HepG2 (cell line): ENCODE measurements at regions not wholly inside any gene's neighbourhood (a gene's known extent, or its start where the extent isn't known, plus 50 kb on each side); places are given as distances from the start of the nearest gene placed in this dataset.

Source experiments
- CBX5 ChIP-seq: sonication (generic); formaldehyde crosslinking; IDR thresholded peaks from 2 replicates; pipeline ENCODE4 v1.4.0; 2020; ENCODE audit warnings: missing genetic modification reagents, borderline replicate concordance
- ELF1 ChIP-seq: sonication (generic); formaldehyde crosslinking; IDR thresholded peaks from 2 replicates; pipeline ENCODE4 v1.4.0; 2020; ENCODE audit warnings: missing genetic modification reagents
- IKZF1 ChIP-seq: fragments of 450-650 bp; IDR thresholded peaks from 2 replicates; pipeline ENCODE4 v1.7.1; 2016
- KLF16 ChIP-seq, 2 experiments: sonication (generic) in 1 of 2; formaldehyde crosslinking in 1 of 2; IDR thresholded peaks; 2 replicates each; pipeline versions ENCODE4 v1.6.1 to v1.8.0; 2016 to 2023; ENCODE audit warnings: missing genetic modification reagents in 2 of 2, missing compliant biosample characterization in 1 of 2
- MBNL3 ChIP-seq: fragments of 250-450 bp; sonication (Bioruptor Pico); conservative IDR thresholded peaks from 2 replicates; pipeline ENCODE4 v1.8.0; 2022; ENCODE audit warnings: mild to moderate bottlenecking, inconsistent platforms
- MIER2 ChIP-seq: IDR thresholded peaks from 2 replicates; pipeline ENCODE4 v1.6.1; 2016; ENCODE audit warnings: missing biosample characterization, missing genetic modification reagents
- NFKB2 ChIP-seq: sonication (generic); formaldehyde crosslinking; IDR thresholded peaks from 2 replicates; pipeline ENCODE4 v1.4.0; 2020; ENCODE audit warnings: missing genetic modification reagents, borderline replicate concordance
- SAFB2 ChIP-seq: sonication (generic); formaldehyde crosslinking; IDR thresholded peaks from 2 replicates; pipeline ENCODE4 v1.5.1; 2020; ENCODE audit warnings: missing genetic modification reagents, low read depth, mild to moderate bottlenecking, borderline replicate concordance
- SIX4 ChIP-seq: sonication (generic); formaldehyde crosslinking; IDR thresholded peaks from 2 replicates; pipeline ENCODE4 v1.4.0; 2020; ENCODE audit warnings: missing genetic modification reagents
- TOPORS ChIP-seq: sonication (generic); formaldehyde crosslinking; IDR thresholded peaks from 2 replicates; pipeline ENCODE4 v1.8.0; 2023; ENCODE audit warnings: mild to moderate bottlenecking, missing genetic modification reagents
- ZBTB1 ChIP-seq: sonication (generic); formaldehyde crosslinking; IDR thresholded peaks from 2 replicates; pipeline ENCODE4 v1.4.0; 2020; ENCODE audit warnings: missing genetic modification reagents, borderline replicate concordance
- ZC3H4 ChIP-seq: sonication (generic); formaldehyde crosslinking; IDR thresholded peaks from 2 replicates; pipeline ENCODE4 v1.4.0; 2020; ENCODE audit warnings: missing genetic modification reagents, borderline replicate concordance
- ZFAT ChIP-seq: sonication (generic); formaldehyde crosslinking; conservative IDR thresholded peaks from 2 replicates; pipeline ENCODE4 v1.8.1; 2023; ENCODE audit warnings: missing genetic modification reagents, inconsistent platforms
- ZNF746 ChIP-seq: sonication (generic); formaldehyde crosslinking; IDR thresholded peaks from 2 replicates; pipeline ENCODE4 v1.8.0; 2022; ENCODE audit warnings: mild to moderate bottlenecking, missing genetic modification reagents
- ZNF792 ChIP-seq: IDR thresholded peaks from 2 replicates; pipeline ENCODE4 v1.6.1; 2016
- ZNF883 ChIP-seq: sonication (generic); formaldehyde crosslinking; IDR thresholded peaks from 2 replicates; pipeline ENCODE4 v1.5.1; 2020; ENCODE audit warnings: mild to moderate bottlenecking, missing genetic modification reagents; ENCODE audit errors: not compliant biosample characterization
- TF ChIP-seq, protein P1 (sequence below): sonication (generic); formaldehyde crosslinking; IDR thresholded peaks from 2 replicates; pipeline ENCODE4 v1.5.0; 2020; ENCODE audit warnings: mild to moderate bottlenecking, missing genetic modification reagents
- TF ChIP-seq, protein P2 (sequence below): sonication (generic); formaldehyde crosslinking; IDR thresholded peaks from 2 replicates; pipeline ENCODE4 v1.5.0; 2020; ENCODE audit warnings: mild to moderate bottlenecking, missing genetic modification reagents
- TF ChIP-seq, protein P3 (sequence below), 2 experiments: sonication (generic) in 1 of 2; formaldehyde crosslinking in 1 of 2; IDR thresholded peaks; 2 replicates each; pipeline versions ENCODE4 v1.4.0 to v1.6.1; 2016 to 2020; ENCODE audit warnings: borderline replicate concordance in 1 of 2, low read depth in 1 of 2, mild to moderate bottlenecking in 1 of 2, missing genetic modification reagents in 1 of 2

DNA sequence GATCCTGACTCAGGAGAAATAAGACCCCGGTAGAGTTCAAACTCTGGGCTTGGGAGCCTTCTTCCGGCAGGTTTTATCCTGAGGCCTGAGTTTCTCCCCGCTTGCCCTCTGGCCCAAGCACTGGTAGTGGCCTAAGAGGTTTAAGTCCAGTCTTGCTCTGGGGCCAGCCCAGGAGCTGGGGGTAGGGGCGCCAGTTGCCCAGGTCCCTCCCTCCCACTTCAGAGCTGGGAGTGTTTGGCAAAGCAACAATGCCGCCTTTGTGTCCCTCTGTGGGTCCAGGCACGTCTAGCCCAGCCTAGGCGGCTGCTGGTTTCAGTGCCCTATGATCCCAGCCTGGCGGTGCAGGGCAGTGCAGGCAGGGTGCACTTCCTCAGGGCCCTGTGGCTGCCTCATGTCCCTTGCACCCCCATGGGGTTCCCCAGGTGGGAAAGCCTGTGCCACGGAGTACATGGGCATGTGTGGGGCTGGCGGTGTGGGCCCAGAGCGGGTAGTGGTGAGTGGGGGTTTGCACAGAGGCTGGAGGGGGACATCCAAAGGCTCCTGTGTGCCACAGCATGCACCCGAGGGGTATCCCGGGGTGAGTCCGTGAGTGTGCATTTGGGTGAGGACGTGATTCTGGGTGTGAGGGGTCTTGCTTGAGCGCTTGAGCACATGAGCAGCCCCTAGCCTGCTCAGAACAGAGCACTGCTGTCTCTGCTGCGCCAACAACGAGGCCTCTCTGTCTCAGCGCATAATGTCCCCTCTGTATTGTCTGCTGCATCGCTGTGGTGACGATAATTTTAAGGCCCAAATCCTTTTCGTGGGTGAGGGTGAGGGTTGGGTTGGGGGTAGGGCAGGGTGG, 61.7 kb upstream of the PSD2 start (continued):
- TF ChIP-seq ZNF746 (CRISPR knock-in tag) = peak; percentile 90
- peak; percentile 71; the same call in 1 of the 2 replicates for TF ChIP-seq CBX5
- TF ChIP-seq, protein P1, sequence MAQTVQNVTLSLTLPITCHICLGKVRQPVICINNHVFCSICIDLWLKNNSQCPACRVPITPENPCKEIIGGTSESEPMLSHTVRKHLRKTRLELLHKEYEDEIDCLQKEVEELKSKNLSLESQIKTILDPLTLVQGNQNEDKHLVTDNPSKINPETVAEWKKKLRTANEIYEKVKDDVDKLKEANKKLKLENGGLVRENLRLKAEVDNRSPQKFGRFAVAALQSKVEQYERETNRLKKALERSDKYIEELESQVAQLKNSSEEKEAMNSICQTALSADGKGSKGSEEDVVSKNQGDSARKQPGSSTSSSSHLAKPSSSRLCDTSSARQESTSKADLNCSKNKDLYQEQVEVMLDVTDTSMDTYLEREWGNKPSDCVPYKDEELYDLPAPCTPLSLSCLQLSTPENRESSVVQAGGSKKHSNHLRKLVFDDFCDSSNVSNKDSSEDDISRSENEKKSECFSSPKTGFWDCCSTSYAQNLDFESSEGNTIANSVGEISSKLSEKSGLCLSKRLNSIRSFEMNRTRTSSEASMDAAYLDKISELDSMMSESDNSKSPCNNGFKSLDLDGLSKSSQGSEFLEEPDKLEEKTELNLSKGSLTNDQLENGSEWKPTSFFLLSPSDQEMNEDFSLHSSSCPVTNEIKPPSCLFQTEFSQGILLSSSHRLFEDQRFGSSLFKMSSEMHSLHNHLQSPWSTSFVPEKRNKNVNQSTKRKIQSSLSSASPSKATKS (CRISPR knock-in tag) = 0 out of 2 replicates have a peak, but pooled peaks have one; percentile 80
- TF ChIP-seq ZFAT = no peak
- no peak; the same call in 1 of the 2 replicates for TF ChIP-seq TOPORS (CRISPR knock-in tag)
- TF ChIP-seq KLF16 (CRISPR knock-in tag; IDR thresholded peaks at IDR 0.05) = no peak; a peak in 1 of 4 replicates
- TF ChIP-seq ELF1 (CRISPR knock-in tag) = no peak
- TF ChIP-seq, protein P2, sequence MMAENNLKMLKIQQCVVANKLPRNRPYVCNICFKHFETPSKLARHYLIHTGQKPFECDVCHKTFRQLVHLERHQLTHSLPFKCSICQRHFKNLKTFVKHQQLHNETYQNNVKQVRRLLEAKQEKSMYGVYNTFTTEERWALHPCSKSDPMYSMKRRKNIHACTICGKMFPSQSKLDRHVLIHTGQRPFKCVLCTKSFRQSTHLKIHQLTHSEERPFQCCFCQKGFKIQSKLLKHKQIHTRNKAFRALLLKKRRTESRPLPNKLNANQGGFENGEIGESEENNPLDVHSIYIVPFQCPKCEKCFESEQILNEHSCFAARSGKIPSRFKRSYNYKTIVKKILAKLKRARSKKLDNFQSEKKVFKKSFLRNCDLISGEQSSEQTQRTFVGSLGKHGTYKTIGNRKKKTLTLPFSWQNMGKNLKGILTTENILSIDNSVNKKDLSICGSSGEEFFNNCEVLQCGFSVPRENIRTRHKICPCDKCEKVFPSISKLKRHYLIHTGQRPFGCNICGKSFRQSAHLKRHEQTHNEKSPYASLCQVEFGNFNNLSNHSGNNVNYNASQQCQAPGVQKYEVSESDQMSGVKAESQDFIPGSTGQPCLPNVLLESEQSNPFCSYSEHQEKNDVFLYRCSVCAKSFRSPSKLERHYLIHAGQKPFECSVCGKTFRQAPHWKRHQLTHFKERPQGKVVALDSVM = peak; percentile 74
- peak; percentile 73; the same call in 1 of the 2 replicates for TF ChIP-seq NFKB2
- peak; percentile 59; the same call in 1 of the 2 replicates for TF ChIP-seq ZC3H4 (CRISPR knock-in tag)
- TF ChIP-seq SIX4 (CRISPR knock-in tag) = no peak; the same call in 1 of the 2 replicates
- no peak for TF ChIP-seq MBNL3
- TF ChIP-seq ZNF883 (CRISPR knock-in tag) = no peak
- no peak for TF ChIP-seq IKZF1
- TF ChIP-seq MIER2 = peak; percentile 58; the same call in 1 of the 2 replicates
- TF ChIP-seq, protein P3, sequence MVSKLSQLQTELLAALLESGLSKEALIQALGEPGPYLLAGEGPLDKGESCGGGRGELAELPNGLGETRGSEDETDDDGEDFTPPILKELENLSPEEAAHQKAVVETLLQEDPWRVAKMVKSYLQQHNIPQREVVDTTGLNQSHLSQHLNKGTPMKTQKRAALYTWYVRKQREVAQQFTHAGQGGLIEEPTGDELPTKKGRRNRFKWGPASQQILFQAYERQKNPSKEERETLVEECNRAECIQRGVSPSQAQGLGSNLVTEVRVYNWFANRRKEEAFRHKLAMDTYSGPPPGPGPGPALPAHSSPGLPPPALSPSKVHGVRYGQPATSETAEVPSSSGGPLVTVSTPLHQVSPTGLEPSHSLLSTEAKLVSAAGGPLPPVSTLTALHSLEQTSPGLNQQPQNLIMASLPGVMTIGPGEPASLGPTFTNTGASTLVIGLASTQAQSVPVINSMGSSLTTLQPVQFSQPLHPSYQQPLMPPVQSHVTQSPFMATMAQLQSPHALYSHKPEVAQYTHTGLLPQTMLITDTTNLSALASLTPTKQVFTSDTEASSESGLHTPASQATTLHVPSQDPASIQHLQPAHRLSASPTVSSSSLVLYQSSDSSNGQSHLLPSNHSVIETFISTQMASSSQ (IDR thresholded peaks at IDR 0.05; ENCODE audit: low read depth) = no peak
- TF ChIP-seq, protein P3 (CRISPR knock-in tag; IDR thresholded peaks at IDR 0.05; ENCODE audit: borderline replicate concordance) = peak; percentile 76; the same call in 1 of the 2 replicates
- TF ChIP-seq ZBTB1 (CRISPR knock-in tag) = no peak
- peak; percentile 45; the same call in 1 of the 2 replicates for TF ChIP-seq ZNF792 (CRISPR knock-in tag)
- TF ChIP-seq SAFB2 (CRISPR knock-in tag) = no peak
